Endodermal cell (in vitro differentiated cells): ENCODE measurements at regions not wholly inside any gene's neighbourhood (a gene's known extent, or its start where the extent isn't known, plus 50 kb on each side); places are given as distances from the start of the nearest gene placed in this dataset.

Experiments
- DNase-seq: peaks from one replicate; pipeline ENCODE4 v3.0.0-alpha.2; 2017
- H3K27ac ChIP-seq: 2 replicates; pipeline ENCODE4 v1.5.1; 2013; ENCODE audit warnings: mild to moderate bottlenecking, low read depth, low read length, moderate library complexity
- H3K27me3 ChIP-seq: 2 replicates; pipeline ENCODE4 v1.6.1; 2013; ENCODE audit warnings: mild to moderate bottlenecking, low read length, moderate library complexity; ENCODE audit not compliant: insufficient read depth, control insufficient read depth, poor library complexity, severe bottlenecking
- H3K36me3 ChIP-seq: 2 replicates; pipeline ENCODE4 v1.7.0; 2013; ENCODE audit warnings: mild to moderate bottlenecking, low read length, moderate library complexity; ENCODE audit not compliant: control insufficient read depth, insufficient read depth
- H3K4me1 ChIP-seq: one replicate; pipeline ENCODE4 v1.7.0; 2013; ENCODE audit warnings: low read length; ENCODE audit not compliant: control insufficient read depth, insufficient read depth
- H3K4me3 ChIP-seq: 2 replicates; pipeline ENCODE4 v1.5.1; 2013; ENCODE audit warnings: mild to moderate bottlenecking, low read length, moderate library complexity
- H3K9ac ChIP-seq: 2 replicates; pipeline ENCODE4 v1.6.1; 2013; ENCODE audit warnings: mild to moderate bottlenecking, low read length, moderate library complexity; ENCODE audit not compliant: poor library complexity, severe bottlenecking; ENCODE audit errors: extremely low read depth
- H3K9me3 ChIP-seq: 2 replicates; pipeline ENCODE4 v1.6.1; 2013; ENCODE audit warnings: mild to moderate bottlenecking, low read length, moderate library complexity; ENCODE audit not compliant: control insufficient read depth
- H3K27ac Mint-ChIP-seq: 2 replicates; pipeline ENCODE4 v1.8.0; 2020; ENCODE audit warnings: mixed read lengths
- H3K27me3 Mint-ChIP-seq: 2 replicates; pipeline ENCODE4 v1.8.0; 2021; ENCODE audit warnings: mild to moderate bottlenecking, mixed read lengths; ENCODE audit not compliant: insufficient read depth
- H3K36me3 Mint-ChIP-seq: 2 replicates; pipeline ENCODE4 v1.8.0; 2020; ENCODE audit warnings: low read depth, mixed read lengths
- H3K4me1 Mint-ChIP-seq: 2 replicates; pipeline ENCODE4 v1.8.0; 2020; ENCODE audit warnings: mixed read lengths
- H3K4me3 Mint-ChIP-seq: 2 replicates; pipeline ENCODE4 v1.8.0; 2020; ENCODE audit warnings: mild to moderate bottlenecking, moderate library complexity, mixed read lengths
- H3K9me3 Mint-ChIP-seq: 2 replicates; pipeline ENCODE4 v1.8.0; 2020; ENCODE audit warnings: mild to moderate bottlenecking, mixed read lengths
- WGBS, 2 experiments: methylation state at CpG; one replicate each; pipeline versions ENCODE4 v1.1.5 to v1.1.7; 2013; ENCODE audit warnings: missing lambda C conversion rate in 2 of 2, mixed read lengths in 1 of 2; ENCODE audit not compliant: insufficient coverage in 1 of 2, insufficient read length in 1 of 2; 5-methylcytosine and 5-hydroxymethylcytosine counted together
- TF ChIP-seq, protein P1 (sequence below): fragments of 200-600 bp; sonication (generic); conservative IDR thresholded peaks from 2 replicates; pipeline ENCODE4 v1.5.0; 2021; ENCODE audit warnings: antibody characterized with exemption, mild to moderate bottlenecking

DNA sequence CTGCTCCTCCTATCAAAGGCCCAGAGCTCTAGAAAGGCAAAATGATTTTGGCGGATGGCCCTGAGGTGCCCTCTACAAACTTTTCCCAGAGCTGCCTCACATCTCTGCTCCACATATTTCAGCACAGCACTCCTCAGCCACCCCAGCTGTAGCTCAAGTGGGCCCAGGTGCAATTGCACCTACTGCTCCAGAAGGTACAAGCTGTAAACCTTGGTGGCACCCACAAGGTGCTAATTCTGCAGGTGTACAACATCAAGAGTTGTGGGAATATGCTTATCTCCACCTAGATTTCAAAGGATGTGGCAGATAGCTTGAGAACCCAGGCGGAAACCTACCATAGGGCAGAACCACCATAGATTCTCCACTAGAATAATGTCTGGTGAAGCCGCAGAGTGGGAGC is 432.2 kb downstream of the TMEM232 start:
- no peak overlapping the region for H3K4me3 Mint-ChIP-seq
- no peak overlapping the region for H3K9ac ChIP-seq
- DNase-seq = no peak
- H3K36me3 Mint-ChIP-seq = no peaks in the 10 kb centered on the region
- peaks cover 72% of the 10 kb centered on the region for H3K27me3 ChIP-seq
- no peaks in the 10 kb centered on the region for H3K4me1 ChIP-seq
- H3K4me1 Mint-ChIP-seq = peaks cover 11% of the 10 kb centered on the region
- peaks cover 19% of the 10 kb centered on the region for H3K9me3 ChIP-seq
- H3K27ac Mint-ChIP-seq = no peak overlapping the region
- H3K36me3 ChIP-seq = no peaks in the 10 kb centered on the region
- WGBS, 2 experiments = 93 to 100% methylated on average over 1 to 3 of the region's 3 CpGs
- TF ChIP-seq, protein P1, sequence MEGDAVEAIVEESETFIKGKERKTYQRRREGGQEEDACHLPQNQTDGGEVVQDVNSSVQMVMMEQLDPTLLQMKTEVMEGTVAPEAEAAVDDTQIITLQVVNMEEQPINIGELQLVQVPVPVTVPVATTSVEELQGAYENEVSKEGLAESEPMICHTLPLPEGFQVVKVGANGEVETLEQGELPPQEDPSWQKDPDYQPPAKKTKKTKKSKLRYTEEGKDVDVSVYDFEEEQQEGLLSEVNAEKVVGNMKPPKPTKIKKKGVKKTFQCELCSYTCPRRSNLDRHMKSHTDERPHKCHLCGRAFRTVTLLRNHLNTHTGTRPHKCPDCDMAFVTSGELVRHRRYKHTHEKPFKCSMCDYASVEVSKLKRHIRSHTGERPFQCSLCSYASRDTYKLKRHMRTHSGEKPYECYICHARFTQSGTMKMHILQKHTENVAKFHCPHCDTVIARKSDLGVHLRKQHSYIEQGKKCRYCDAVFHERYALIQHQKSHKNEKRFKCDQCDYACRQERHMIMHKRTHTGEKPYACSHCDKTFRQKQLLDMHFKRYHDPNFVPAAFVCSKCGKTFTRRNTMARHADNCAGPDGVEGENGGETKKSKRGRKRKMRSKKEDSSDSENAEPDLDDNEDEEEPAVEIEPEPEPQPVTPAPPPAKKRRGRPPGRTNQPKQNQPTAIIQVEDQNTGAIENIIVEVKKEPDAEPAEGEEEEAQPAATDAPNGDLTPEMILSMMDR = no peak
- no peaks in the 10 kb centered on the region for H3K9me3 Mint-ChIP-seq
- H3K27ac ChIP-seq = no peak overlapping the region
- H3K4me3 ChIP-seq = no peak overlapping the region
- H3K27me3 Mint-ChIP-seq = peaks cover 72% of the 10 kb centered on the region

DNA sequence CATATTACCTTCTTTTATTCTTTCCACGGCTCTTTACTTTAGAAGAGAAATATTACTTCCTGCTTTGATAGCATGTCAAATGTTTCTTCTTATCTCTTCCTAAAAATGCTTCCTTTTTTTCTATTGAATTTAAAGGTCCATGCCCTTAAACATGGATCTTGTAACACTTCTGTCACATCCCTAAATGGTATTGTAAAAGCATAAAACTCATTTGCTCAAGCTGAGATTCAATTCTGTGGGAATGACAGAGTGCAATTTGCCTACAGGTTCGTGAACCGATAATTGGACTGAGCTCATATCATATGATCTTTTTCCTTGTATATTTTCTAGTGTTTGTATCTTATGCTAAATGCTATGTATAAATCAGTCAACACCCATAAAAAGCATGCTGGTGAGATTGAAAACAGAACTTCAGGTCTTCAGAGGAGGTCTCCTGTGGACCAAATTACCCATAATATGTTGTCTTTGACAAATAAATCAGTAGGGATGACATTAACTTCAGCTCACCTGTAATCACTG is 429.3 kb downstream of the TMEM232 start:
- H3K9me3 Mint-ChIP-seq = peaks cover 6% of the 10 kb centered on the region
- no peak overlapping the region for H3K27ac ChIP-seq
- peaks cover 2% of the 10 kb centered on the region for H3K4me1 Mint-ChIP-seq
- no peak for DNase-seq
- H3K4me3 Mint-ChIP-seq = no peak overlapping the region
- no peak overlapping the region for H3K27ac Mint-ChIP-seq
- no peak overlapping the region for H3K9ac ChIP-seq
- TF ChIP-seq, protein P1 = no peak
- peaks cover 16% of the 10 kb centered on the region for H3K9me3 ChIP-seq
- no peaks in the 10 kb centered on the region for H3K36me3 ChIP-seq
- WGBS, 2 experiments = 94 to 95% methylated on average over 3 of the region's 3 CpGs
- H3K4me1 ChIP-seq = no peaks in the 10 kb centered on the region
- H3K27me3 Mint-ChIP-seq = peaks cover 57% of the 10 kb centered on the region
- H3K27me3 ChIP-seq = peaks cover 49% of the 10 kb centered on the region
- no peaks in the 10 kb centered on the region for H3K36me3 Mint-ChIP-seq
- H3K4me3 ChIP-seq = no peak overlapping the region

DNA sequence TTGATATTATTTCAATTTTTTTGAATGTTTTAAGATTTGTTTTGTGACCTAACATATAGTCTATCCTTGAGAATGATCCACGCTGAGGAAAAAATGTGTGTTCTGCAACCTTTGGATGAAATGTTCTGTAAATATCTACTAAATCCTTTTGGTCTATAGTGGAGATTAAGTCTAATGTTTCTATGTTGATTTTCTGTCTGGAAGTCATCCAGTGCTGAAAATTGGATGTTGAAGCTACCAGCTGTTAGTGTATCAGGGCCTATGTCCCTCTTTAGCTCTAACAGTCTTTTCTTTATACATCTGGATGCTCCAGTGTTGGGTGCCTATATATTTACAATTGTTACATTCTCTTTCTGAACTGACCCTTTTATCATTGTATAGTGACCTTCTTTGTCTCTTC is 422.3 kb downstream of the TMEM232 start:
- Mint-ChIP-seq H3K36me3 (no peaks in the 10 kb centered on the region), H3K27ac (no peak overlapping the region), H3K4me1 (no peaks in the 10 kb centered on the region), H3K9me3 (peaks cover 13% of the 10 kb centered on the region), H3K27me3 (peaks cover 28% of the 10 kb centered on the region), H3K4me3 (no peak overlapping the region)
- DNase-seq = no peak
- Histone ChIP-seq H3K4me1 (no peaks in the 10 kb centered on the region), H3K27me3 (no peaks in the 10 kb centered on the region), H3K4me3 (no peak overlapping the region), H3K27ac (no peak overlapping the region), H3K9ac (no peak overlapping the region), H3K36me3 (no peaks in the 10 kb centered on the region), H3K9me3 (peaks cover 18% of the 10 kb centered on the region)
- TF ChIP-seq, protein P1 = no peak
- 88 to 100% methylated on average over 1 of the region's 1 CpG for WGBS, 2 experiments
